Heart left ventricle (tissue), 13 donors: ENCODE measurements at regions not wholly inside any gene's neighbourhood (a gene's known extent, or its start where the extent isn't known, plus 50 kb on each side); places are given as distances from the start of the nearest gene placed in this dataset.

Source experiments
- CTCF ChIP-seq, 12 donors: fragments of 200-600 bp; sonication (generic) in 4 of 12; IDR thresholded peaks; one replicate each; pipeline versions ENCODE4 v1.5.0 to v1.8.0; 2018 to 2022; ENCODE audit warnings: antibody characterized with exemption in 12 of 12, mild to moderate bottlenecking in 5 of 12
- POLR2A ChIP-seq, 2 donors: fragments of 450-650 bp; IDR thresholded peaks; one replicate each; pipeline ENCODE4 v1.6.1; 2017; ENCODE audit warnings: antibody characterized with exemption in 2 of 2, mild to moderate bottlenecking in 2 of 2, moderate library complexity in 2 of 2
- donor health status: ischemic (EF 13 %, LVEDD 7.1; RV severe dilation, severe dysfunction).
- donor health status: DM: no; HTN: yes; CAD: no.
- donor health status: DM: no; HTN: no; CAD: no.
- donor health status: ischemic (EF 25% LVEDD 6.9; RV normal size, moderate dysfunction).
- donor health status: ischemic (EF 25% LVEDD 5.7; RV mildly dilated, moderate dysfunction).
- donor health status: ischemic (EF 35%, LVEDD 5.7; RV mildly dilated, moderate dysfunction).
- donor health status: nonischemic (EF 11% LVEDD 7.7; RV severe dilation, severe dysfunction).
- donor health status: DM: yes; HTN: yes; CAD: no.
- donor health status: PGD.
- donor health status: ischemic (EF 29% LVEDD 5.4; RV normal size, mild dysfunction).
- donor health status: nonischemic (EF 23%, LVEDD 6.1; RV moderate dilation, normal function).

- TF ChIP-seq CTCF (IDR thresholded peaks at IDR 0.05), result no peak
- no peak for TF ChIP-seq POLR2A (IDR thresholded peaks at IDR 0.05)
Measured at GRCh38 chr2:215724146-215724545, 288.3 kb upstream of the FN1 start.
